ENCODE measurements at regions not wholly inside any gene's neighbourhood (a gene's known extent, or its start where the extent isn't known, plus 50 kb on each side); places are given as distances from the start of the nearest gene placed in this dataset.
"Not testable (repeated sequence)": the region's sequence is repeated elsewhere in the genome, so short reads cannot be mapped to it uniquely, and the experiment has no call there.

DNA sequence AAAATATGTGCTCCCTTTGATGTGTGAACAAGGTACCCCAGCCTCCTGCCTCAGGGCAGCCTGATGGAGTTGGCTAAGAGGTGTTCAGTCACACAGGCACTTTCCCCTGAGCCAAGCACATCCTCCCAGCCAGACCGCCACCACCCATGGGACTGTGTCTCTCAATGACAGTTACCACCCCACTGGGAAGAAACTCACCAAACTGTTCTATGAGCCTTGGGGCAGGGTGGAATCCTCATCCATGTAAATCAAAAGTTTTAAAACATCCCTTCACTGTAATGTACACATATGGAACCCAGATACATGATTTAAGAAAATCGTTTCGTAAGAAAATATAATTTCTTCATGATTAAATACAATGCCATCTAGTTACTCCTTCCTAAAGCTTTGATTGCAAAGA lies 138.4 kb upstream of the LSM14A start:
- DNase-seq (ENCODE audit: low spot score): no peak
- TF ChIP-seq, protein P1, sequence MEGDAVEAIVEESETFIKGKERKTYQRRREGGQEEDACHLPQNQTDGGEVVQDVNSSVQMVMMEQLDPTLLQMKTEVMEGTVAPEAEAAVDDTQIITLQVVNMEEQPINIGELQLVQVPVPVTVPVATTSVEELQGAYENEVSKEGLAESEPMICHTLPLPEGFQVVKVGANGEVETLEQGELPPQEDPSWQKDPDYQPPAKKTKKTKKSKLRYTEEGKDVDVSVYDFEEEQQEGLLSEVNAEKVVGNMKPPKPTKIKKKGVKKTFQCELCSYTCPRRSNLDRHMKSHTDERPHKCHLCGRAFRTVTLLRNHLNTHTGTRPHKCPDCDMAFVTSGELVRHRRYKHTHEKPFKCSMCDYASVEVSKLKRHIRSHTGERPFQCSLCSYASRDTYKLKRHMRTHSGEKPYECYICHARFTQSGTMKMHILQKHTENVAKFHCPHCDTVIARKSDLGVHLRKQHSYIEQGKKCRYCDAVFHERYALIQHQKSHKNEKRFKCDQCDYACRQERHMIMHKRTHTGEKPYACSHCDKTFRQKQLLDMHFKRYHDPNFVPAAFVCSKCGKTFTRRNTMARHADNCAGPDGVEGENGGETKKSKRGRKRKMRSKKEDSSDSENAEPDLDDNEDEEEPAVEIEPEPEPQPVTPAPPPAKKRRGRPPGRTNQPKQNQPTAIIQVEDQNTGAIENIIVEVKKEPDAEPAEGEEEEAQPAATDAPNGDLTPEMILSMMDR (IDR thresholded peaks at IDR 0.05; ENCODE audit: extremely low read depth, missing control alignments): no peak

DNA sequence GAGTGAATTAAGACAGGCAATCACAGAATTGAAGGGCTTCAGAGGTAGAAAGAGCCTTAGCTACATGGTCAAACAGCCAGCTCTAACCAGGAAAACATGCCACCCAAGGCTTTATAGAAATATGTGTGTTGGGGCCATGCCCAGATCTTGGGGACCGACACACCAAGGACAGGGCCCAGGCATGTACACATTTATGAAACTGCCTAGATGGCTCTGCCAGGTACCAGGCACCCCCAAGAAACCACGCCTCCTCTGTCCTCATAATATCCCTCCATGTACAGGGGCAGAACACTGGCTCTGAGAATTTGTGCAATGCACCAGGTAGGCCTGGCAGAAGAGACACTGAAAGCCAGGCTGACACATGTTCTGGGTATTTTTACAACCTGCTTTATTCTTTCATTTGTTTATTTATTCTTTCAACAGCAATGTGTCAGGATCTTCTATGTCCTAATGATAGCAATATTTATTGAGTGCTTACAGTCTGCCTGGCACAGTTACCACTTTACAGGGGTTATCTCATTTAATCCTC lies 137.9 kb upstream of the LSM14A start:
- DNase-seq (ENCODE audit: low spot score): no peak
- TF ChIP-seq, protein P1 (IDR thresholded peaks at IDR 0.05; ENCODE audit: extremely low read depth, missing control alignments): no peak

DNA sequence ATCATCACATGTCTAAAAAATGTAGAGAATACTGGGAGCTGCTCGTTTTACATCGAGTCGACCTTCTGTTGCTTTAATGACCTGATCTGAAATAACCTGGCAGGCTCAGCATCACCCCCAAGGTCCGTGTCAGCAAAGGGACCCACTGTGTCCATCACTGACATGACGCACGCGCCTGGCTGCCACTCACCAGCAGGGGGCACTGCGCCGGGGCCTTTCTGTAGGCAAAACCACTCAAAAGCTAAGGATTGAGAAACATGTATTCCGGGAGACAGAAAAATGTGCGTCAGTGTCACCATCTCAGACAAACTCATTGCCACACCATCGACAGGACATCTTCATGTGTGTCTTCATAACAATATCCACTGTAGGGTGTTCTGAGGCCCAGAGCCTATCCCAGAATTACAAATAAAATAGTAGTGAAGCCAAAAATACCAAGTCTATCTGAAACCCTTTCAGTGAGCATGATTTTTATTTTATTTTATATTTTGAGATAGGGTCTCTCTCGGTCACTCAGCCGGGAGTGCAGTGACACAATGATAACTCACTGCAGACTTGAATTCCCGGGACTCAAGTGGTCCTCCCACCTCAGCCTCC lies 130.3 kb upstream of the LSM14A start:
- peak; percentile 58 for DNase-seq (ENCODE audit: low spot score)
- TF ChIP-seq, protein P1 (IDR thresholded peaks at IDR 0.05; ENCODE audit: extremely low read depth, missing control alignments): peak; percentile 81

DNA sequence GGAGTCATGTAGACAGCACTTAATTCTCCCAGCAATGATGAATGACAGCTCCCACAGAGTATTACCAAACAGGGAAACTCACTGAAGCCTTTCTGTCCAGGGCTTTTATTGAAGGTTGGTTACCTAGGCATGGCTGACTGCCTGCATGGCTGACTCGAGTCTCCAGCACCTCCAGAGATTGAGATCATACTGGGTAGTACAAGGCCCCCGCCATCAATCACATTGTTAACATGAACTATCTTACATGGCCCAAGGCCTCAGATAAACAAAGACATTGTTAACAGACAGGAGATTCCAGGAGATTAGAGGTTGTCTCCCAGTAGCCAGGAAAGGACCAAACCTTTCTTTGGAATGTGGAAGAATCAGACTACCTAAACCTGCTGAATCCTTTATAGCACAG lies 128.3 kb upstream of the LSM14A start:
- TF ChIP-seq, protein P1 (IDR thresholded peaks at IDR 0.05; ENCODE audit: extremely low read depth, missing control alignments): no peak
- DNase-seq (ENCODE audit: low spot score): no peak

DNA sequence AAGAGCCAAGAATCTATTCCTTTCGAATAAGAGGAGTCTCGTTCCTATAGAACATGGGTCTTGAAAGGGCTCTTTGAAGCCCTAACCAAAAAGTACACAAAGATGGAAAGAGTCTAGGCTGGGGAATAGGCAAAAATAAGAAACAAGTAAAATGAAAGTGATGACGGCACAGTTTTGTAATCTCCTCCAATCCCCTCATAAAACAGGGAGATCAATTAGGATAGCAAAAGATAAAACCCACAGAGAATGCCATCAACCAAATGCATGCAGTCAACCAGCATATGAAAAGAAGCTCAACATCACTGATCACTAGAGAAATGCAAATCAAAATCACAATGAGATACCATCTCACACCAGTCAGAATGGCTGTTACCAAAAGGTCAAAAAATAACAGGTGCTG lies 122.4 kb upstream of the LSM14A start:
- DNase-seq (ENCODE audit: low spot score): no peak
- TF ChIP-seq, protein P1 (IDR thresholded peaks at IDR 0.05; ENCODE audit: extremely low read depth, missing control alignments): no peak

DNA sequence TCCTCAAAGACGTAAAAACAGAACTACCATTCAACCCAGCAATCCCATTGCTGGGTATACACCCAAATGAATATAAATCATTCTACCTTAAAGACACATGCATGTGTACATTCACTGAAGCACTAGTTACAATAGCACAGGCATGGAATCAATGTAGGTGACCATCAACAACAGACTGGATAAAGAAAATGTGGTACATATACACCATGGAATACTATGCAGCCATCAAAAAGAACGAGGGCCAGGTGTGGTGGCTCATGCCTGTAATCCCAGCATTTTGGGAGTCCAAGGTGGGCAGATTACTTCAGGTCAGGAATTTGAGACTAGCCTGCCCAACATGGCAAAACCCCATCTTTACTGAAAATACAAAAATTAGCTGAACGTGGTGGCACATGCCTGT lies 121.9 kb upstream of the LSM14A start:
- not testable (repeated sequence) for DNase-seq (ENCODE audit: low spot score)

DNA sequence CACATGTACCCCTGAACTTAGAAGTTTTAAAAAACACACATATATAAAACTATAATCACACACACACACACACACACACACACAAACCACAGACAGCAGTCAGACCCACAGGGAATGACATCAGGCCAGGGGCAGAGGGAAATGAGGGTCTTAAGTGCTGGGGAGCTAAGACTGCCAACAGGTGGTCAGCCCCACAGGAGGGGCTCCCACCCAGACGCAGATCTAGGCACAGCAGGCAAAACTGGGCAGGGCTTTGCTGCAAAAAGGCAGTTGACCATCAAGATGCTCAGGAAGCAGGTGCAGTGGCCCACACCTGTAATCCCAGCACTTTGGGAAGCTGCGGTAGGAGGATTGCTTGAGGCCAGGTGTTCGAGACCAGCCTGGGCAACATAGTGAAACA lies 121.0 kb upstream of the LSM14A start:
- no peak for DNase-seq (ENCODE audit: low spot score)
- TF ChIP-seq, protein P1 (IDR thresholded peaks at IDR 0.05; ENCODE audit: extremely low read depth, missing control alignments): no peak

DNA sequence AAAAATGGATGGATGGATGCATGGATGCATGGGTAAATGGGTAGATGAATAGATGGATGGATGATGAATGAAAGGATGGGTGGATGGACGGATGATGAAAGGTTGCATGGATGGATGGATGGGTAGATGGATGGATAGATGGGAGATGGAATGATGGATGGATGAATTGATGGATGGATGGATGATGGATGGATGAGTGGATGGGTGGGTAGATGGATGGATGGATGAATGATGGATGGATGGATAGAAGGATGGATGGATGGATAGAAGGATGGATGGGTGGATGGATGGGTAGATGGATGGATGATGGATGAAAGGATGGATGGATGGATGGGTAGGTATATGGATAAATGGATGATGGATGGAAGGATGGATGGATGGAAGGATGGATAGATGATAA lies 115.1 kb upstream of the LSM14A start:
- DNase-seq (ENCODE audit: low spot score): no peak
- TF ChIP-seq, protein P1 (IDR thresholded peaks at IDR 0.05; ENCODE audit: extremely low read depth, missing control alignments): no peak
